ENCODE measurements at regions not wholly inside any gene's neighbourhood (a gene's known extent, or its start where the extent isn't known, plus 50 kb on each side); places are given as distances from the start of the nearest gene placed in this dataset.
"Not testable (repeated sequence)": the region's sequence is repeated elsewhere in the genome, so short reads cannot be mapped to it uniquely, and the experiment has no call there.

- 92 to 97% (median 93%) methylated on average over 5 of the region's 5 CpGs for WGBS, 5 donors
- Histone ChIP-seq H3K27me3 (peaks cover 0 to 6% (median 0%) of the 10 kb centered on the region in 3 donors), H3K9me3 (no peaks in the 10 kb centered on the region), H3K4me3 (no peak overlapping the region), H3K4me1 (no peaks in the 10 kb centered on the region), H3K27ac (no peak overlapping the region), H3K36me3 (no peaks in the 10 kb centered on the region)
- DNase-seq: no peak
- intact Hi-C loops (cut with DNase I; ENCODE audit: low total_unique reads): no loop called here
- TF ChIP-seq EP300 (IDR thresholded peaks at IDR 0.05): no peak
- no peak for TF ChIP-seq POLR2AphosphoS5 (IDR thresholded peaks at IDR 0.05)
- TF ChIP-seq POLR2A (IDR thresholded peaks at IDR 0.05): no peak
- TF ChIP-seq, protein P1, sequence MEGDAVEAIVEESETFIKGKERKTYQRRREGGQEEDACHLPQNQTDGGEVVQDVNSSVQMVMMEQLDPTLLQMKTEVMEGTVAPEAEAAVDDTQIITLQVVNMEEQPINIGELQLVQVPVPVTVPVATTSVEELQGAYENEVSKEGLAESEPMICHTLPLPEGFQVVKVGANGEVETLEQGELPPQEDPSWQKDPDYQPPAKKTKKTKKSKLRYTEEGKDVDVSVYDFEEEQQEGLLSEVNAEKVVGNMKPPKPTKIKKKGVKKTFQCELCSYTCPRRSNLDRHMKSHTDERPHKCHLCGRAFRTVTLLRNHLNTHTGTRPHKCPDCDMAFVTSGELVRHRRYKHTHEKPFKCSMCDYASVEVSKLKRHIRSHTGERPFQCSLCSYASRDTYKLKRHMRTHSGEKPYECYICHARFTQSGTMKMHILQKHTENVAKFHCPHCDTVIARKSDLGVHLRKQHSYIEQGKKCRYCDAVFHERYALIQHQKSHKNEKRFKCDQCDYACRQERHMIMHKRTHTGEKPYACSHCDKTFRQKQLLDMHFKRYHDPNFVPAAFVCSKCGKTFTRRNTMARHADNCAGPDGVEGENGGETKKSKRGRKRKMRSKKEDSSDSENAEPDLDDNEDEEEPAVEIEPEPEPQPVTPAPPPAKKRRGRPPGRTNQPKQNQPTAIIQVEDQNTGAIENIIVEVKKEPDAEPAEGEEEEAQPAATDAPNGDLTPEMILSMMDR (IDR thresholded peaks at IDR 0.05): no peak
These were observed 287.1 kb upstream of the DYNLRB2 start for GRCh38 chr16:80253741-80254140.

- H3K27me3 ChIP-seq: peaks cover 0 to 6% (median 0%) of the 10 kb centered on the region in 3 donors
- no peak overlapping the region for H3K4me3 ChIP-seq
- no peaks in the 10 kb centered on the region for H3K9me3 ChIP-seq
- 61 to 76% (median 75%) methylated on average over 4 of the region's 4 CpGs for WGBS, 5 donors
- H3K36me3 ChIP-seq: no peaks in the 10 kb centered on the region
- intact Hi-C loops (cut with DNase I; ENCODE audit: low total_unique reads): no loop called here
- no peak for DNase-seq
- no peak overlapping the region for H3K27ac ChIP-seq
- no peak for TF ChIP-seq POLR2AphosphoS5 (IDR thresholded peaks at IDR 0.05)
- TF ChIP-seq, protein P1 (IDR thresholded peaks at IDR 0.05): no peak
- TF ChIP-seq EP300 (IDR thresholded peaks at IDR 0.05): no peak
- TF ChIP-seq POLR2A (IDR thresholded peaks at IDR 0.05): no peak
- H3K4me1 ChIP-seq: no peaks in the 10 kb centered on the region
These were observed 290.4 kb upstream of the DYNLRB2 start for GRCh38 chr16:80250381-80250780.

DNA sequence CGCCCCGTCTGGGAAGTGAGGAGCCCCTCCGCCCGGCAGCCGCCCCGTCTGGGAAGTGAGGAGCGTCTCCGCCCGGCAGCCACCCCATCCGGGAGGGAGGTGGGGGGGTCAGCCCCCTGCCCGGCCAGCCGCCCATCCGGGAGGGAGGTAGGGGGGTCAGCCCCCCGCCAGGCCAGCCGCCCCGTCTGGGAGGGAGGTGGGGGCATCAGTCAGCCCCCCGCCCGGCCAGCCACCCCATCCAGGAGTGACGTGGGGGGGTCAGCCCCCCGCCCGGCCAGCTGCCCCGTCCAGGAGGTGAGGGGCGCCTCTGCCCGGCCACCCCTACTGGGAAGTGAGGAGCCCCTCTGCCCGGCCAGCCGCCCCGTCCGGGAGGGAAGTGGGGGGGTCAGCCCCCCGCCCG is 297.5 kb upstream of the DYNLRB2 start:
- H3K4me3 ChIP-seq; H3K27me3 ChIP-seq; H3K27ac ChIP-seq; DNase-seq; H3K36me3 ChIP-seq; intact Hi-C loops (cut with DNase I; ENCODE audit: low total_unique reads); H3K4me1 ChIP-seq: not testable (repeated sequence)
- WGBS, 5 donors: 98 to 100% (median 98%) methylated on average over 5 to 8 of the region's 30 CpGs; no CpG with 5 or more reads in 2 of the 5 donors
- peaks cover 0 to 14% (median 4%) of the 10 kb centered on the region in 4 donors for H3K9me3 ChIP-seq

DNA sequence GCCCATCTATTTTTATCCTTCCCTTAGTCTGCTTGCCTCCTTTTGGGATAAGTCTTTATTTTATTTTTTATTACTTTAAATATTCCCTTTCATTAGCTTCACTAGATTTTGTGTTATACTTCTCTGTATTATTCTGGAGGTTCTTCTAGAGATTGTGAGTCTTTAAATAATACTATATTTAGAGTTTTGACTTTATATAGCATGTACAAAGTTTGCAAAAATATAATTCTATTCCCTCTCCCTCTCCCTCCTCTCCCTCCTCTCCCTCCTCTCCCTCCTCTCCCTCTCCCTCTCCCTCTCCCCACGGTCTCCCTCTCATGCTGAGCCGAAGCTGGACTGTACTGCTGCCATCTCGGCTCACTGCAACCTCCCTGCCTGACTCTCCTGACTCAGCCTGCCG is 298.5 kb upstream of the DYNLRB2 start:
- DNase-seq; H3K27ac ChIP-seq; H3K27me3 ChIP-seq; H3K36me3 ChIP-seq; H3K4me3 ChIP-seq; intact Hi-C loops (cut with DNase I; ENCODE audit: low total_unique reads); H3K4me1 ChIP-seq: not testable (repeated sequence)
- WGBS, 5 donors: 91 to 98% (median 95%) methylated on average over 3 to 4 of the region's 4 CpGs
- peaks cover 0 to 14% (median 4%) of the 10 kb centered on the region in 4 donors for H3K9me3 ChIP-seq

GRCh38 chr16:80233097-80233835 is 307.5 kb upstream of the DYNLRB2 start:
- Histone ChIP-seq H3K27me3 (no peaks in the 10 kb centered on the region), H3K4me1 (peaks cover 0 to 10% (median 0%) of the 10 kb centered on the region in 4 donors), H3K27ac (no peak overlapping the region), H3K4me3 (no peak overlapping the region), H3K36me3 (no peaks in the 10 kb centered on the region), H3K9me3 (no peaks in the 10 kb centered on the region)
- 43 to 63% (median 50%) methylated on average over 8 of the region's 8 CpGs for WGBS, 5 donors
- no peak for TF ChIP-seq POLR2AphosphoS5 (IDR thresholded peaks at IDR 0.05)
- intact Hi-C loops (cut with DNase I; ENCODE audit: low total_unique reads): no loop called here
- DNase-seq: peak in 1 of 2 donors; percentile 46

DNA sequence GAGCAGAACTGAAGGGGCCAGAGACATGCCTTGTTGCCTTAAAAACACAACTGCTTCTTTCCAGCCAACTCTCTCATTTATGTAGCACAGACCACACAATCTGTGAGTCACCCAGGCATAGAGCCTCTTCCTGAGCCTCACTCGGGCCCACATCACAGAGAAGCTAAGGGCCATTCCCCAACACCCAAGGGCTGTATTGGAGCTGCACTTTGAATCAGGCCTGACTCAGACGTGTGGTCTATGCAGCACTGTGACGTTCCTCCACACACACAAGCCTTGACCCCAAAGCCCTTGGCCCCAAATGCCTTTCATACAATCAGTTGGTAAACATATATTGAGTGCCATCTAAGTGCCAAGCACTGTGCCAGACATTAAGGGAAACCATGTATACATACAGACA is 308.9 kb upstream of the DYNLRB2 start:
- DNase-seq: no peak
- intact Hi-C loops (cut with DNase I; ENCODE audit: low total_unique reads): no loop called here
- WGBS, 5 donors: 46 to 61% (median 55%) methylated on average over 3 of the region's 3 CpGs
- no peak overlapping the region for H3K4me3 ChIP-seq
- H3K4me1 ChIP-seq: peaks cover 0 to 10% (median 0%) of the 10 kb centered on the region in 4 donors
- no peaks in the 10 kb centered on the region for H3K36me3 ChIP-seq
- TF ChIP-seq, protein P1 (IDR thresholded peaks at IDR 0.05): no peak
- TF ChIP-seq POLR2AphosphoS5 (IDR thresholded peaks at IDR 0.05) (no peak), EP300 (IDR thresholded peaks at IDR 0.05) (no peak), POLR2A (IDR thresholded peaks at IDR 0.05) (no peak)
- H3K9me3 ChIP-seq: peaks cover 0 to 3% (median under 1%) of the 10 kb centered on the region in 4 donors
- no peak overlapping the region for H3K27ac ChIP-seq
- no peaks in the 10 kb centered on the region for H3K27me3 ChIP-seq
